Naive thymus-derived CD4-positive, alpha-beta T cell (primary cell): ENCODE measurements at regions not wholly inside any gene's neighbourhood (a gene's known extent, or its start where the extent isn't known, plus 50 kb on each side); places are given as distances from the start of the nearest gene placed in this dataset.
"Not testable (repeated sequence)": the region's sequence is repeated elsewhere in the genome, so short reads cannot be mapped to it uniquely, and the experiment has no call there.

Experiments used
- ATAC-seq: fragments of 150-1000 bp; cut with Tn5 transposase; 2 replicates; pipeline ENCODE4 v1.10.0; 2021; ENCODE audit warnings: mild to moderate bottlenecking, moderate library complexity
- CTCF ChIA-PET: fragments of 350-600 bp; sonication (Branson Sonifier 250); formaldehyde crosslinking; loops from one replicate; lab custom pipeline; 2021; ENCODE audit warnings: antibody characterized with exemption; lab: Charles Lee
- POLR2A ChIA-PET: fragments of 350-600 bp; sonication (Branson Sonifier 250); formaldehyde crosslinking; loops from one replicate; lab custom pipeline; 2021; ENCODE audit warnings: antibody characterized with exemption, inconsistent platforms; lab: Charles Lee
- DNase-seq, 9 donors: peaks; one replicate each; pipeline versions ENCODE4 v3.0.0 to v3.0.0-alpha.2; 2020 to 2022; ENCODE audit warnings: mixed read lengths in 1 of 9
- H3K27ac ChIP-seq: one replicate; pipeline ENCODE4 v1.7.0; 2013; ENCODE audit warnings: mild to moderate bottlenecking, low read depth, low read length, moderate library complexity
- H3K27me3 ChIP-seq, 2 donors: one replicate each; pipeline ENCODE4 v1.7.0; 2013; ENCODE audit warnings: low read length in 2 of 2, mild to moderate bottlenecking in 2 of 2, moderate library complexity in 2 of 2; ENCODE audit not compliant: control insufficient read depth in 2 of 2, insufficient read depth in 2 of 2
- H3K36me3 ChIP-seq, 3 experiments: 1 replicate in 2 of 3; 2 replicates in 1 of 3; pipeline ENCODE4 v1.7.0; 2013; ENCODE audit warnings: low read length in 3 of 3, mild to moderate bottlenecking in 3 of 3, moderate library complexity in 1 of 3; ENCODE audit not compliant: insufficient read depth in 3 of 3, control insufficient read depth in 2 of 3
- H3K4me1 ChIP-seq, 2 donors: one replicate each; pipeline ENCODE4 v1.7.0; 2013; ENCODE audit warnings: low read length in 2 of 2, mild to moderate bottlenecking in 2 of 2, moderate library complexity in 1 of 2; ENCODE audit not compliant: control insufficient read depth in 2 of 2, insufficient read depth in 2 of 2
- H3K4me3 ChIP-seq: 2 replicates; pipeline ENCODE4 v1.7.0; 2013; ENCODE audit warnings: mild to moderate bottlenecking, low read length
- H3K9me3 ChIP-seq, 3 experiments: 1 replicate in 2 of 3; 2 replicates in 1 of 3; pipeline ENCODE4 v1.7.0; 2013; ENCODE audit warnings: low read length in 3 of 3; ENCODE audit not compliant: control insufficient read depth in 2 of 3
- H3K27ac Mint-ChIP-seq, 9 donors: one replicate each; pipeline ENCODE4 v1.8.0; 2020 to 2022; ENCODE audit warnings: mixed read lengths in 9 of 9, mild to moderate bottlenecking in 8 of 9, moderate library complexity in 5 of 9, inconsistent platforms in 2 of 9
- H3K27me3 Mint-ChIP-seq, 5 donors: one replicate each; pipeline ENCODE4 v1.8.0; 2021 to 2022; ENCODE audit warnings: mixed read lengths in 5 of 5, mild to moderate bottlenecking in 1 of 5
- H3K36me3 Mint-ChIP-seq, 5 donors: one replicate each; pipeline ENCODE4 v1.8.0; 2020 to 2022; ENCODE audit warnings: mixed read lengths in 5 of 5, mild to moderate bottlenecking in 3 of 5, inconsistent platforms in 1 of 5
- H3K4me1 Mint-ChIP-seq, 7 donors: one replicate each; pipeline ENCODE4 v1.8.0; 2020 to 2022; ENCODE audit warnings: mixed read lengths in 7 of 7, mild to moderate bottlenecking in 3 of 7, inconsistent platforms in 1 of 7
- H3K4me3 Mint-ChIP-seq, 10 donors: one replicate each; pipeline ENCODE4 v1.8.0; 2020 to 2022; ENCODE audit warnings: mild to moderate bottlenecking in 10 of 10, mixed read lengths in 10 of 10, moderate library complexity in 6 of 10, inconsistent platforms in 2 of 10
- H3K9me3 Mint-ChIP-seq, 11 donors: one replicate each; pipeline ENCODE4 v1.8.0; 2020 to 2022; ENCODE audit warnings: mixed read lengths in 11 of 11, mild to moderate bottlenecking in 4 of 11, inconsistent platforms in 1 of 11, moderate library complexity in 1 of 11
- intact Hi-C, 2 donors: fragments of 100-400 bp; cut with micrococcal nuclease; formaldehyde crosslinking; loops; one replicate each; pipeline ENCODE4 v1.15.1; 2023

- Histone ChIP-seq H3K4me1 (no peaks in the 10 kb centered on the region), H3K27ac (no peak overlapping the region), H3K4me3 (no peak overlapping the region), H3K27me3 (no peaks in the 10 kb centered on the region), H3K36me3 (no peaks in the 10 kb centered on the region), H3K9me3 (no peaks in the 10 kb centered on the region)
- Mint-ChIP-seq H3K4me1 (peaks cover 0 to 10% (median 2%) of the 10 kb centered on the region in 7 donors), H3K27ac (no peak overlapping the region), H3K4me3 (no peak overlapping the region), H3K36me3 (no peaks in the 10 kb centered on the region), H3K9me3 (no peaks in the 10 kb centered on the region), H3K27me3 (peaks cover 0 to 8% (median 0%) of the 10 kb centered on the region in 5 donors)
- no peak for ATAC-seq
- ChIA-PET POLR2A (no interaction called here), CTCF (interaction anchor here (1.1 to 2.5 kb wide), 2 partner anchors 246 to 550 kb away, joined by 3 to 15 read pairs; no protein-coding TSS in a partner anchor)
- DNase-seq: no peak
- intact Hi-C loops: no loop called here
These were observed 116.9 kb upstream of the RAP2B start for GRCh38 chr3:153045150-153045549.

DNA sequence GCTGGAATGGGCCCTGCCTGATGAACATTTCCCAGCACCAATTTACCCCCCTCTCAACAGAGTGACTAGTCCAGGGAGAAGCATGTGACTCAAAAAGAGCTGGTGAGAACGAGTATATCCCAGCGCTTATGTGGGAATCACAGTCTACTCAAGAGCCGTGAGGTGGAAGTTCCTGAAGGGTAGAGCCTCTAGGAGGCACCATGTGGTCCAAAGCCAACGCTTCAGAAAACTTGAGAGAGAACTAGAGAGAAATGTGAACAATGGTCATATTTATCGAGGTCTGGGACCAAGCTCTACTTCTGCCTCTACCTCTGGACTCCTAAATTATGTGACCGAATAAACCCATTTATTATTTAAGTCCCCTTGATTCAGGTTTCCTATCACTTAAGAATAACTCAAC, 111.0 kb upstream of the RAP2B start:
- H3K4me3 Mint-ChIP-seq: no peak overlapping the region
- no peaks in the 10 kb centered on the region for H3K9me3 Mint-ChIP-seq
- H3K27ac Mint-ChIP-seq: no peak overlapping the region
- POLR2A ChIA-PET: no interaction called here
- ATAC-seq (no peak), DNase-seq (no peak)
- CTCF ChIA-PET: no interaction called here
- no peaks in the 10 kb centered on the region for H3K36me3 ChIP-seq
- no peaks in the 10 kb centered on the region for H3K36me3 Mint-ChIP-seq
- H3K4me1 ChIP-seq: no peaks in the 10 kb centered on the region
- peaks cover 0 to 2% (median 0%) of the 10 kb centered on the region in 7 donors for H3K4me1 Mint-ChIP-seq
- H3K4me3 ChIP-seq: no peak overlapping the region
- no peaks in the 10 kb centered on the region for H3K27me3 ChIP-seq
- no peaks in the 10 kb centered on the region for H3K9me3 ChIP-seq
- intact Hi-C loops: no loop called here
- peaks cover 0 to 4% (median 0%) of the 10 kb centered on the region in 5 donors for H3K27me3 Mint-ChIP-seq
- no peak overlapping the region for H3K27ac ChIP-seq

DNA sequence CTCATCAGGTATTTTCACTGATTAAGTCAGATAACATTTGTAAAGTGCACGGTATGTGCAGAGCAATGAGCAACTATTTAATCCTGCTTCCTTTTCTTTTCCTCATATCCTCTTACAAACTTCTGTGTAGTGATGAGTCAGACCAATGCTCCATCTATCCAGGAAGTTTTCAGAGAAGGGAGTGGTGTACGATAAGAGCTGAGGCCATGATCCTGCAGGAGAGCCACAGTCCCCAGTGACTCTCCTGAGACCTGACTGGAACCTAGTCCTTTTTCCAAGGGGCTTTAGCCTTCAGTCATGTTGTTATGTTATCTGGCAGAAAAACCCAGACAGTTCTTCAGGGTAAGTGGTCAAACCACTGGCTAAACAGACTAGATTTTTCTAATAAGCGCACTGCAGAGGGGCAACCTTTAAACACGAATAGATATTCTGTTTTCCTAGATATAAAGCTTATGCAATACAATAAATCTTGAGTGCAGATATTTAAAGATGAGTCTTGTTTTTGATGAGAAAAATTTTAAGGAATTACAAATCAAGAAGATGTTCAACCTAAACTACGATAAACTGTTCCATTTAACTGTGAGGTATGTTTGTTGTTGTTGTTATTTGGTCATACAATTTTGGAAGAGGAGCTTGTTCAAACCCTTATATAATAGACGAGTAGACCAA, 110.5 kb upstream of the RAP2B start:
- intact Hi-C loops: no loop called here
- H3K27ac Mint-ChIP-seq: no peak overlapping the region
- ChIA-PET POLR2A (no interaction called here), CTCF (no interaction called here)
- Histone ChIP-seq H3K36me3 (no peaks in the 10 kb centered on the region), H3K4me1 (no peaks in the 10 kb centered on the region), H3K27me3 (no peaks in the 10 kb centered on the region), H3K4me3 (no peak overlapping the region), H3K9me3 (no peaks in the 10 kb centered on the region), H3K27ac (no peak overlapping the region)
- H3K36me3 Mint-ChIP-seq: no peaks in the 10 kb centered on the region
- H3K4me3 Mint-ChIP-seq: no peak overlapping the region
- peaks cover 0 to 2% (median 0%) of the 10 kb centered on the region in 7 donors for H3K4me1 Mint-ChIP-seq
- DNase-seq (no peak), ATAC-seq (no peak)
- H3K27me3 Mint-ChIP-seq: peaks cover 0 to 4% (median 0%) of the 10 kb centered on the region in 5 donors
- H3K9me3 Mint-ChIP-seq: no peaks in the 10 kb centered on the region

- no peak for ATAC-seq
- H3K36me3 Mint-ChIP-seq: no peaks in the 10 kb centered on the region
- H3K4me1 ChIP-seq: no peaks in the 10 kb centered on the region
- ChIA-PET CTCF (no interaction called here), POLR2A (no interaction called here)
- H3K27ac Mint-ChIP-seq: no peak overlapping the region
- no peak overlapping the region for H3K27ac ChIP-seq
- H3K27me3 Mint-ChIP-seq: no peaks in the 10 kb centered on the region
- H3K9me3 Mint-ChIP-seq: no peaks in the 10 kb centered on the region
- H3K4me3 ChIP-seq: no peak overlapping the region
- H3K4me3 Mint-ChIP-seq: no peak overlapping the region
- DNase-seq: no peak
- intact Hi-C loops: no loop called here
- H3K27me3 ChIP-seq: no peaks in the 10 kb centered on the region
- no peaks in the 10 kb centered on the region for H3K36me3 ChIP-seq
- peaks cover 0 to 2% (median 0%) of the 10 kb centered on the region in 7 donors for H3K4me1 Mint-ChIP-seq
- H3K9me3 ChIP-seq: no peaks in the 10 kb centered on the region
These were observed 109.9 kb upstream of the RAP2B start for GRCh38 chr3:153052096-153052460.

DNA sequence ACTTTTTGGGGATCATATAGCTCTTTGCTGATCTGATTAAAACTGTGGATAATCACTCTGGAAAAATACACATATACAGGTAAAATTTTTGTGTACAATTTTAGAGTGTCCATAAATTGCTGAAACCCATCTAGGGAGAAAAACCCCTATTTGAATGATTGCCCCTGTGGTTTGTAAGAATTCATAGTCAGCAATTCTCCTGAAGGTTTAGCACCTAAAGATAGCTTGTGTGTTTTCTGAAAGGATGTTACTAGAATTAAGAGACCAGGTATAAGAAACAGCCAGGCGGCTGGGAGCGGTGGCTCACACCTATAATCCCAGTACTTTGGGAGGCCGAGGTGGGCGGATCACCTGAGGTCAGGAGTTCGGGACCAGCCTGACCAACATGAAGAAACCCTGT, 106.8 kb upstream of the RAP2B start:
- Histone ChIP-seq H3K36me3 (no peaks in the 10 kb centered on the region), H3K27ac (no peak overlapping the region), H3K9me3 (no peaks in the 10 kb centered on the region), H3K27me3 (no peaks in the 10 kb centered on the region), H3K4me3 (no peak overlapping the region), H3K4me1 (no peaks in the 10 kb centered on the region)
- ATAC-seq: no peak
- DNase-seq: no peak
- CTCF ChIA-PET: interaction anchor here (1.0 kb wide), 1 partner anchor 236 kb away, joined by 4 read pairs; no protein-coding TSS in a partner anchor
- Mint-ChIP-seq H3K4me3 (no peak overlapping the region), H3K27me3 (no peaks in the 10 kb centered on the region), H3K9me3 (no peaks in the 10 kb centered on the region), H3K4me1 (peaks cover 0 to 2% (median 0%) of the 10 kb centered on the region in 7 donors), H3K36me3 (no peaks in the 10 kb centered on the region), H3K27ac (peak overlapping the region in 1 of 9 donors; percentile 51)
- POLR2A ChIA-PET: no interaction called here
- intact Hi-C loops: no loop called here

DNA sequence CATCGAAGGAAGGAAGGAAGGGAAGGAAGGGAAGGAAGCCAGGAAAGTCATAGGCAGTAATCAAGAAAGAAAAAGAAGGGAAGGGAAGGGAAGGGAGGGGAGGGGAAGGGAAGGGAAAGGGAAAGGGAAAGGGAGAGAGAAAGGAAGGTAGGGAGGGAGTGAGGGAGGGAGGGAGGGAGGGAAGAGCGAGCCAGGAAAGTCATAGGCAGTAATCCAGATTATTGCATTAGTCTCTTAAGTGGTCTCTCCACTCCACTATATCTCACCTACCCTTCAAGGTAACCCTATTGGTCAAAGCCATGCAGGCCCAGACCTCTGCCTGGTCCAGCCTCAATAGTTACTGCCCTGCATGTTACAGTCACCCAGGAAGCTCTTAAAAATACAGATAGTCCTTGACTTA, 106.2 kb upstream of the RAP2B start:
- no peaks in the 10 kb centered on the region for H3K9me3 Mint-ChIP-seq
- no peaks in the 10 kb centered on the region for H3K27me3 ChIP-seq

GRCh38 chr3:153058031-153058688, 103.9 kb upstream of the RAP2B start:
- ATAC-seq, DNase-seq, H3K36me3 ChIP-seq, H3K36me3 Mint-ChIP-seq, H3K4me3 Mint-ChIP-seq, H3K27me3 Mint-ChIP-seq, H3K4me3 ChIP-seq, H3K4me1 Mint-ChIP-seq, H3K27ac Mint-ChIP-seq, H3K4me1 ChIP-seq, H3K27me3 ChIP-seq, H3K9me3 ChIP-seq, POLR2A ChIA-PET, H3K9me3 Mint-ChIP-seq, intact Hi-C loops, H3K27ac ChIP-seq: not testable (repeated sequence)
- CTCF ChIA-PET: interaction anchor here (0.7 kb wide), 1 partner anchor 259 kb away, joined by 3 read pairs; no protein-coding TSS in a partner anchor

More for the DNA sequence above, 106.2 kb upstream of the RAP2B start:
- no peaks in the 10 kb centered on the region for H3K27me3 Mint-ChIP-seq
- ATAC-seq: no peak
- no peak overlapping the region for H3K4me3 ChIP-seq
- ChIA-PET CTCF (no interaction called here), POLR2A (no interaction called here)
- no peaks in the 10 kb centered on the region for H3K36me3 ChIP-seq
- no peaks in the 10 kb centered on the region for H3K9me3 ChIP-seq
- intact Hi-C loops: no loop called here
- H3K4me1 Mint-ChIP-seq: peaks cover 0 to 2% (median 0%) of the 10 kb centered on the region in 7 donors
- DNase-seq: no peak
- H3K4me3 Mint-ChIP-seq: no peak overlapping the region
- peak overlapping the region in 2 of 9 donors; percentile 5 to 51 for H3K27ac Mint-ChIP-seq
- no peak overlapping the region for H3K27ac ChIP-seq
- no peaks in the 10 kb centered on the region for H3K36me3 Mint-ChIP-seq
- no peaks in the 10 kb centered on the region for H3K4me1 ChIP-seq
